ENCODE measurements at regions not wholly inside any gene's neighbourhood (a gene's known extent, or its start where the extent isn't known, plus 50 kb on each side); places are given as distances from the start of the nearest gene placed in this dataset.

- TF ChIP-seq GLIS3 (CRISPR knock-in tag; IDR thresholded peaks at IDR 0.05) (no peak), ZNF565 (CRISPR knock-in tag; conservative IDR thresholded peaks at IDR 0.05; ENCODE audit: low read depth) (no peak), CSRNP3 (CRISPR knock-in tag; IDR thresholded peaks at IDR 0.05) (no peak), ZFP3 (CRISPR knock-in tag; IDR thresholded peaks at IDR 0.05) (no peak), TCF4 (CRISPR knock-in tag; IDR thresholded peaks at IDR 0.05; ENCODE audit: borderline replicate concordance) (peak; percentile 29; the same call in 1 of the 2 replicates), POU6F1 (CRISPR knock-in tag; IDR thresholded peaks at IDR 0.05; ENCODE audit: borderline replicate concordance, low read depth) (no peak), TOX (CRISPR knock-in tag; IDR thresholded peaks at IDR 0.05; ENCODE audit: borderline replicate concordance) (no peak), ZC3H10 (CRISPR knock-in tag; IDR thresholded peaks at IDR 0.05) (no peak)
- ATAC-seq = no peak
These were observed 480.7 kb downstream of the RPS29 start for GRCh38 chr14:49105512-49105911.

GRCh38 chr14:49092345-49092744 lies 493.8 kb downstream of the RPS29 start:
- TF ChIP-seq GLIS3 (CRISPR knock-in tag; IDR thresholded peaks at IDR 0.05) (no peak), CSRNP3 (CRISPR knock-in tag; IDR thresholded peaks at IDR 0.05) (no peak), CREB5 (CRISPR knock-in tag; IDR thresholded peaks at IDR 0.05; ENCODE audit: low read depth) (no peak), ZFP3 (CRISPR knock-in tag; IDR thresholded peaks at IDR 0.05) (no peak), BACH2 (CRISPR knock-in tag; IDR thresholded peaks at IDR 0.05; ENCODE audit: borderline replicate concordance) (no peak), TSHZ2 (CRISPR knock-in tag; IDR thresholded peaks at IDR 0.05) (no peak)

GRCh38 chr14:49089107-49089506 lies 497.1 kb downstream of the RPS29 start:
- ATAC-seq = no peak
- TF ChIP-seq CSDC2 (CRISPR knock-in tag; IDR thresholded peaks at IDR 0.05) = no peak
- no peak for TF ChIP-seq ZFP3 (CRISPR knock-in tag; IDR thresholded peaks at IDR 0.05)
- TF ChIP-seq ZNF70 (CRISPR knock-in tag; IDR thresholded peaks at IDR 0.05) = no peak
- TF ChIP-seq POU6F1 (CRISPR knock-in tag; IDR thresholded peaks at IDR 0.05; ENCODE audit: borderline replicate concordance, low read depth) = no peak
- TF ChIP-seq SNAI2 (CRISPR knock-in tag; IDR thresholded peaks at IDR 0.05) = no peak
- no peak for TF ChIP-seq OSR1 (CRISPR knock-in tag; IDR thresholded peaks at IDR 0.05)
- no peak for TF ChIP-seq BACH2 (CRISPR knock-in tag; IDR thresholded peaks at IDR 0.05; ENCODE audit: borderline replicate concordance)
- no peak for TF ChIP-seq ZC3H10 (CRISPR knock-in tag; IDR thresholded peaks at IDR 0.05)
- no peak for TF ChIP-seq RARB (CRISPR knock-in tag; IDR thresholded peaks at IDR 0.05)
- no peak for TF ChIP-seq PATZ1 (CRISPR knock-in tag; IDR thresholded peaks at IDR 0.05; ENCODE audit: borderline replicate concordance)
- no peak for TF ChIP-seq ISL1 (CRISPR knock-in tag; IDR thresholded peaks at IDR 0.05)
- no peak for TF ChIP-seq CSRNP3 (CRISPR knock-in tag; IDR thresholded peaks at IDR 0.05)
- TF ChIP-seq TOX (CRISPR knock-in tag; IDR thresholded peaks at IDR 0.05; ENCODE audit: borderline replicate concordance) = no peak
- no peak for TF ChIP-seq TCF4 (CRISPR knock-in tag; IDR thresholded peaks at IDR 0.05; ENCODE audit: borderline replicate concordance)
- no peak for TF ChIP-seq ZNF8 (CRISPR knock-in tag; IDR thresholded peaks at IDR 0.05)
- TF ChIP-seq PPARA (CRISPR knock-in tag; IDR thresholded peaks at IDR 0.05; ENCODE audit: borderline replicate concordance) = no peak

More at GRCh38 chr14:49092345-49092744, 493.8 kb downstream of the RPS29 start:
- ATAC-seq = no peak

All from SK-N-SH treated with all-trans-retinoic acid at 6 μM for 48 hours (cell line).